ENCODE measurements at regions not wholly inside any gene's neighbourhood (a gene's known extent, or its start where the extent isn't known, plus 50 kb on each side); places are given as distances from the start of the nearest gene placed in this dataset.

DNA sequence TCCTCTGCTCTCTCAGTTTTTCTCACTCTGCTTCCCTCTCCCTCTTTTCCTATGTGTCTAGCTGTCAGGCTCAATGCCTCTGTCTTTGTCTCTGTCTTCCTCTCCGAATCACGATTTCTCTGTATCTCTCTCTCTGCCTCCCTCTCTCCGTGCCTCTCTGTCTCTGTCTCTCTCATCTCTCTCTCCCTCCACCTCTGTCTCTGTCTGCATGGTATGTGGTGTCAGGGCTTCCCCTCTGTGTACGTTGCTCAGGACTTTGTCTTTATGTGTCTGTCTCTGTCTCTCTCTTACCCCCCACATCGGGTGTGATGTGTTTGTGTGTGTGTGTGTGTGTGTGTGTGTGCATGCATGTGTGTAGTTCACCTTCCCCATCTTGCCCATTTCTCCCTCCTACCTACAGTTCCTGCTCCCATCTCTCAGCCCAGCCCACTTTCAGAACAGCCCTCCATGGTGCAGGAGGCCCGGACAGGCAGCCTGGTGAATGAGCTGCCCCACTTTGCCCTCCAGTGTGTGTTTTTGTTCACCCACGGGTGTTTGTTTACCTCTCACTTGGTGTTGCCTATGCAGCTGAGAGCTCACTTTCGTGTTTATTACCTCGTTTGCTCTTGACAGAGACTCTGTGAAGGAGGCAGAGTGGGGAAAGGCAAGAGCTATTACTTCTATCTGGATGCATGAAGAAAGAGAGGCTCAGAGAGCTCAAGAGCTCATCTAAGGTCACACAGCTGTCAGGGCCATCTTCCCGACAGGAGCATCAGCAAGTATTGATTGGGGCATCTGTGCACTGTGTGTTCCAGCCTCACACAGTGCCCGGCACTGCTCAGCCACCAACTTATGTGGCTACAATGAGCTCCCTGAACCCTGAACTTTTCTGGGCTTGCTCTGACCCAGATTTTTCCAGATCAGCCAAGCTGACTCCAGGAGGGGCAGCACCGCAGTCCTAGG lies 163.5 kb upstream of the ZMIZ1 start:
- DNase-seq (ENCODE audit: low read depth) = no peak

DNA sequence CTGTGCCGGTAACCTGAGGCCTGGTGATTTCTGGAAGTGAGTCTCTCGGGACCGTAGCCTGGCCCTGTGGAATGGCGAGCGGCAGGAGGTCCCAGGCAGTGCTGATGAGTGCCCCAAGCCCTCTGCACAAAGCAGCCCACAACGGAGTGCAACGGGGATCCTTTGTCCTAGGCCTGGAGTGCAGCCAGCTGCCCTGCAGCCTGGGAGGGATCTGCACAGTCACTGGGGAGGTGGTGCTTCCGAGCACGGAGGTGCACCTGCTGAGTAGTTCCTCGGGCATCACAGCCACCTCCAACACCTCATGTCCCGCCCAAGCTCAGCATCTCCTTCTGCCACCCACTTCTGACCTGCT lies 162.8 kb upstream of the ZMIZ1 start:
- no peak for DNase-seq (ENCODE audit: low read depth)

DNA sequence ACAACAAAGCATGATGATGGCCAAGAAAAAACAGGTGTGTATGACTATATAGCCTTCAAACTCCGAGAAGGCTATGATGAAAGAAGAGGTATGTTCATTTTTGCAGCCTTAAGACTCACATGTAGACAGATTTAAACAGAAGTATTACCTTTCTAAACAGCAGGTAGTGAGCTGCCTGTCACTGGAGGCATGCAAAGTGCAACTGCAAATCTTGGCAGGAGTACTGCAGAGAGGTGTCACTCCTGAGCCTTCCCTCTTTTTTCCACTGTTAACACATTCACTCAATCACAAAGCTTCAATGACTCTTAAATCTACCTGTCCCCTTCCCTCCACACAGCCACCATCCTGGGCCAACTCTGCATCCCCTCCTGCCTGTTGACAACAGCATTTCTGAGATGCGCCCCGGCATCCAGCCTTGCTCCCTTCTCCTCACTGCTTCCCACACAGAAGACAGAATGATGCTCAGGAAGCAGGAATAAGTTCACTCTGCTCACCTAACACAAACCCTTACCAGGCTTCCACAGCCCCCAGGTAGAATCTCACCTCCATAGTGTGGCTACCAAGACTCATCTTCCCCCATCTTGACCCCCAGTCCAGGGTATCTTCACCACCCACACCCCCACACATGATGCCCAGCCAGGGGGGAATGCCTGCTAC lies 161.9 kb upstream of the ZMIZ1 start:
- DNase-seq (ENCODE audit: low read depth) = no peak

DNA sequence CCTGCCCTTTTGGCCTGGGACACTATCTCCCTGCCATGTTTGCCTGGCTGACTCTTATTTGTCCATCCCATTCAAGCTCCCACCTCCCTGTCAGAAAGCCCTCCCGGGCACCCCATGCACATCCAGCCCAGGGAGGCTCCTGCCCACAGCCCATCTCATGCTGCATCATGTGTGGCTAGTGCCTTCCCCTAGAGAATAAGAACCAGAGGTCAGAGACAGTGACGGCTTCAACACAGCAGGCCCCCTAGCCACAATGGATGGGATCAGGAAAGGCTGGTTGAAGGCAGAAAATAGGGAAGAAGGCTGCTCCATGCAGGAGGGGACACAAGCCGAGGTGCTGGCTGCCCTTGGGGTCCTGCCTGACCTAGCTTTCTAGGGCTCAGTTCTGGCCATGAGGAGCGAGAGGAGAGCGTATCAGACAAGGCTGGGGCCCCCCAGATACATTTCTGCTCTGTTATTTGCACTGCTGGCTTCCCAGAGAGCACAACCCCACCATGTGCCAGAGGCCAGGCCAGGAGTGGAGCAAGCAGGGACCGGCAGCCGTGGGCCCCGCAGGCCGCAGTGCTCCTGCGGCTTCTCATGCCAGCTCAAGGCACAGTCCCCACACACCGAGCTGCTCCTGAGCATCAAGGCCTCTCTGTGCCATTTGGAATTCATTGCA lies 161.1 kb upstream of the ZMIZ1 start:
- DNase-seq (ENCODE audit: low read depth) = no peak

DNA sequence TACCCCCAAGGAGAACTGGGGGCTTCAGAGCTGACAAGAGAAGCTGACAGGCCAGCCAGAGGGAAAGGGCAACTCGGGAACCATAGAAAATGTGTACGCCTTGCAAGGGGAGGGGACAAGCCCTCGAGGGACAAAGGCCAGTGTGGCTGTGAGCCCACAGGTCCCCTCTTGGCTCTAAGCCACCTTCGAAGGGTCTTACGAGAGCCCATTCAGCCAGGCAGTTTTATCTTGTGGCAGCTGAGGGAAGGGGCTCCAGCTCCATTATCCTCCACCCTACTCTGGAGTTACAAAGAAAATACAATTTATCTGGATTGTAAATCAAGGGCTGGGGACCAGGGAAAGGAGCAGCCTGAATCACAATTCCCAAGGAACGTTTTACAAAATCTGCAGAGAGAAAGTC lies 159.5 kb upstream of the ZMIZ1 start:
- DNase-seq (ENCODE audit: low read depth) = no peak

DNA sequence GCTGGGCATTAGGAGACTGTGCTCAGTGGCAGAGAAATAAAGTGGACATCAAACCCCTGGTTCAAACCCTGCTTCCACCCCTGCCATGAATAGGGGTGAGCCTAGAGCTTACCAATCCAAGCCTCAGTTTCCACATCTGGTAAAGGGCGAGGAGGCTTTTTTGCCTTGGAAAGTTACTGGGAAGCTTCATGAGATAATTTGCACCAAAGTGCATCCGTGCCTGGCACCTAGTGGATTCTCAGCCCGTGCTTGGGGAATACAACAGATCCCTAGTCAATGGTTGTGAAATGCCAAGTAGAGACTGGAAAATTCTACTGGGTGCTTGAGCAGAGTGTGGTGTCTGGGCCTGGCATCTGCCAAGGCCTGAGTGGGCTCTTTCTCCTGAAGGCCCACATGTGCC lies 158.7 kb upstream of the ZMIZ1 start:
- DNase-seq (ENCODE audit: low read depth) = no peak

DNA sequence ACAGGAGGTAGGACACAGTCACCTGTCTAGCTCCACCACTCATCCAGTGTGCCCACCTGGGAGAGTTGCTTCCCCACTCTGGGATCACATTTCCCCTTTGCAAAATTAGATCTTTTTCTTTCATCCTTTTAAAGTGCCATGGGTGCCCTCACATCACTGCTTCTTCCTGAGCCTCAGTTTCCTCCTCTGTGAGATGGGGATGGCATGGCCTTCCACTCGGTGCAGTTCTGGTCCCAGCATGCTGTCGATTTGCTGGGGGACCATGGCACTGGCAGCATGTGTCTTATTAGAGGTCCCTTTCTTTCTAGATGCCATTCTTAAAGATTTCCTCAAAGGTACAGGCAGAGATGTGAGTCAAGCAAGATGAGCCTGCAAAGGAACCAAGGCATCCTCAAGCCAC lies 158.3 kb upstream of the ZMIZ1 start:
- DNase-seq (ENCODE audit: low read depth) = no peak

DNA sequence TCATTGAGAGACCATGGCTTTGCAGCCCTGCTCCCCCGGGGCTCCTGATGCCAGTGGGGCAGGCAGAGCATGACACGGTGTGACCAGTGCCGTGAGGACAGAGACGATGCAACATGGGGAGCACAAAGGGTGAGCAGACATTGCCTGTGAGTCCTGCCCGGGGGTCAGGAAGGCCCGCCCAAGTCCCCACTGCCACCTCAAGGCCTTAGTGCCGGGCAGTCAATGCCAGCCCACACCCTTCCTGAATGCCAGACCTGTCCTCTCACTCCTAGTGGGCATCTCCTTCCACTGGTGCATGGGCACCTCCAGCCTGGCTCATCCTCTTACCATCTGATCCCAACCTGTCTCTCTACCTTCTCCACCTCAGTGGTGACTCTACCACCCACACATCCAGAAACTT lies 157.9 kb upstream of the ZMIZ1 start:
- no peak for DNase-seq (ENCODE audit: low read depth)

DNA sequence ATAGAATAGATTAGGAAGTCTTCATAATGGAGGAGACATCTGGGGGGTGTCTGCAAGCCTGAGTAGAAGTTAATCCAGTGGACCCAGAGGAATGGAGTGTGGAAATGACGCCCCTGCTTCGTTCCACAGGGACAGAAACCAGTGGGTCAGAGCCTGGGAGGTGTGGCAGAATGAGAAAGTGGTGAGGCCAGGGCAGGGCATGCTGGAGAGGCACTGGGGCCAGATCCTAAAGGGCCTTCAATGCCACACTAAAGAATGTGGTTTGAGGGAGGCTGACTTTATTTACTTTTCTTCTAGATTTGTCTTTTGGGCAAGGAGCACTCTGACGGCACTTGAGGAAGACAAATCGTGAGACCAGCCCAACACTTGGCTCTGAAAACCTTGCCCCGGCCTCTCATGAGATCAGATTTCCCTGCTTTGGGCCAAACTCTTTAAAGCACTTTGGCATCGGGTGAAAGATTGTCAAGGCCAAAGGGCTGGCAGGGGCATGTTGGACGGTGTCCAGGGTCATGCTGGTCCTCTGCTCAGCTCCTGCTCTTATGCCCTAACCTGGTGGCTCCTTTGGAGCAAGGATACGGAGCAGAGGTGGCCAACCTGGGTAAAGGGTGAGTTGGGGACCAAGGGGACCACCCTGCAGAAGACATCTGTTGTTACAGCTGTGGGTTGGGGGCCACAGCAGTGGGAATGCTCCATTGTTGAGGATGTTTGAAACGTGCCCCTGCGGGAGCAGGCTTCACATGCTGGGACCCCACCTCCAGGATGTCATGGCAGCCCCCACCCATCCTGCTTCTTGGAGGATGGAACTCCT lies 157.0 kb upstream of the ZMIZ1 start:
- DNase-seq (ENCODE audit: low read depth) = no peak

DNA sequence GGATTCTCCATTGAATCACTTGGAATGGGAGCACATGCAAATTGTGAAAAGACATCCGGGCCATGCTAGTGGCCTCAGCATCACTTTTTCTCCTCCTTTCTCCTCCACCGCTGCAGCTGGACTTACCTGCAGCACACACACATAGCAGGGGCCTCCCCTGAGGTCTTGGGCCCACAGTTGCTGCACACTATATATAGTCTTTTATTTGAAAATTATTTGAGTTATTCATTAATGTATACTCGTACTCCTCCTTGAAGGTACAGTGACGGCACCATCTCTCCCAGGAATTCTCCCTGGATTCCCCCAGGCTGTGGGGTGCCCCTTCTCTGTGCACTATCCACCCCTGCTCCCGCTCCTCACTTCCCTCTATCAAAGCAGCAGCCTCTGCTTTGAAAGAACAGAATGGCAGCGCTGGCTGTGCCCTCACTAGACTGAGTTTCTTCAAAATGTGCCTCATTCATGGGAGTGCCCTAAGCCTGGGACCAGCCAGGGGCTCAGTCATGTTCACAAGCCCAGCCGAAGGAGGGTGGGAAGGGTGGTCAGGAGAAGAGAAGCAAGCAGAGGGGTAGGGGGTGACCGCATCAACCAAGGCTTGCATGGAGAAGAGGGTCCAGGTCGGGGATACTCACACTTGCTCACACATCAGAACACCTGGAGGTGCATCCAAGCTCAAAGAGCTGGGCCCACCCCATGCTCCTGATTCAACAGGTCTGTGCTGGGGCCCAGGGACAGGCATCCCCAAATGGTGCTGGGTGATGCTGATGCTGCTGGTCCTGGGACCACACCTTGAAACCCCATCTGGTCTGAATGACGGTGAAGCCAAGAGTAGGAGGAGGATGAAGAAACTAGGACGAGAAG lies 156.2 kb upstream of the ZMIZ1 start:
- DNase-seq (ENCODE audit: low read depth) = no peak

DNA sequence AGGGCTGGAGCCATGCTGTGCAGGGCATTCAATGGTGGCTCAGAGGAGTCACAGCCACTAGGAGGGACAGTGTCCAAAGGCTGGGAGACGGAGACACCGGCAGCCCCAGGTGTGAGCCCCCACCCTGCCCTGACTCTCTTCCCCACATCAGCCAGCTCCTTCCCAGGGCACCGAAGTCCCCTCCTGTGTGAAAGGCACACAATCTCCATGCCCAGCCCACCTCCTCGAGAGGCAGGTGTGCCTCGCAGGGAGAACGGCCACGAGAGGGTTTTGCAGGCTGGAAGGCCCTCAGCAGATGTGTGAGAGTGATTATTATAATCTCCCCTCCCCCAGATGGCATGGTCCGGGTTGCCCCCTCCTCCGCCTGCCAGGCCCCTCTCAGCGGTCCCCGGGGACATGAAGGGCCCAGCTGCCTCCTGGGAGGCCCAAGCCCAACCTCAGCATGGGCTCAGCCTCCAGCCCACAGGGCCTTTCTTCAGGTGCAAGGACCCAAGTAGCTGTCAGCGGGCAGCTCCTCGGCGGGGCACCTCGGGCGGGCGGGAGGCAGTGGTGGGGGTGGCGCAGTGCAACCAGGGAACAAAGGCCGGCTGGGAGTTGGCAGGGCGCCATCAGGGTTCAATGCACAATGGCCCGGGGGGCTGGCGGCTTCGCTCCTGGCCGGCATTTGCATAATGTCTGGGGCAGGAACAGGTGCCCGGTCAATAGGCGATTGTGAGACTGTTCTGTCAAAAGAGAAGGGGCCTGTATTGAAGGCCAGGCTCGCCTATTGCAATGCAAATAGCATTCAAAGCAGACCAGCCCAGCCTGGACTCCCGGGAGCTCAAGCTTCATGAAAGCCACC lies 155.3 kb upstream of the ZMIZ1 start:
- DNase-seq (ENCODE audit: low read depth) = no peak

DNA sequence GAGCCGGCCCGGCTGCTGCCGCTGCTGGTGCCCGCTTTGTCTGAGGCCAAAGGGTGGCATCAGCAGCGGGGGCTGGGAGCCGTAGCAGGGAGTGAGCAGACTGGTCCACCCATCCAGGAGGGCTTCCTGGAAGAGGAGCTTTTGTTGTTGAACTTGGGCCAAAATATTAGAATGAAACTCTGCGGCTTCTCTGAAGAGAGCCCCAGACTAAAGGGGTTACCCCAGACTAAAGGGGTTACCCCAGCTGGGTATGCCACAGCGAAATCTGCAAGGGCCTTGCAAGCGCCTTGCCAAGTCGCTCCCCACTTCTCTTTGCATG lies 154.7 kb upstream of the ZMIZ1 start:
- no peak for DNase-seq (ENCODE audit: low read depth)

DNA sequence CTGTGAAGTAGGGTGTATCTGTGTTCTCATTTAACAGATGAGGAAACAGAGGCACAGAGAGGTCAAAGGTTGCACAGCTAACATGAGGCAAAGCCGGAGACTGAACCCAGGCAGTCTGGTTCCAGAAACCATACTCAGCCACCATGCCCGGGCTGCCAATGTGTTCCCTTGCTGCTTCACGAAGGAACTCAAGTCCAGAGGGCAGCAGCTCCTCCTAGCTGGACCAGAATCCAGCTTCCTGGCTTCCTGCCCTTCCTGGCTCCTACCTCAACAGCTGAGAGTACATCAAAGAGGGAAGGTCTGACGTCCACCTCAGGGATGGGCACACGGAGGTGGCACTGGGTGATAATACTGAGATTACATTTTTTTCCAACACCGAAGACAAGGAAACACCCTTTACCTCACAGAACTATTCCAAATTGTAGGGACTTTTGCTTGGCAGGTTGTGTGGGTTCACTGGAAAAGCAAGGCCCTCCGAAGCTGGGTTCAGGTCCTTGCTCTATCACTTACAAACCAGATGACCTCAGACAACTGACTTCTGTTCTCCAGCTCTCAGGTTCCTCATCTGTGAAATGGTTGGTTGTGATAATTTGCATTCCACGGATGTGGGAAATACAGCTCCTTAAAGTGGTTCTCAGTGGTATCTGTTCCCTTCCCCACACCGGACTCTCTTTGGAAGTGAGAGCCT lies 154.1 kb upstream of the ZMIZ1 start:
- DNase-seq (ENCODE audit: low read depth) = no peak

DNA sequence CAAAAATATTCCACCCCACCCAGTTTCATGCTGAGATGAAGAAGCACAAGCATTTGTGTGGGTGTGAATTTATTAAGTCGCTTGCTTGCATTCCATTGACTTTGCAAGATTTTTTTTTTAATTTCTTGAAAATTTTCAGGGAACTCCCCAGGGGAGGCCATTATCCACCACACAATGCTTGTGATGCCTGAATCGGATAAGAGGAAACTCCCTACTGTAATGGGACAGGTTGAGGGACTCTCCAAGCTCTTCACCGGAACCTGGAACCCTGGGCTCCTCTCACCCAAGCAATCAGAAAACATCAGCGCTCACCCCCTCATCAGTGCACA lies 153.6 kb upstream of the ZMIZ1 start:
- no peak for DNase-seq (ENCODE audit: low read depth)

DNA sequence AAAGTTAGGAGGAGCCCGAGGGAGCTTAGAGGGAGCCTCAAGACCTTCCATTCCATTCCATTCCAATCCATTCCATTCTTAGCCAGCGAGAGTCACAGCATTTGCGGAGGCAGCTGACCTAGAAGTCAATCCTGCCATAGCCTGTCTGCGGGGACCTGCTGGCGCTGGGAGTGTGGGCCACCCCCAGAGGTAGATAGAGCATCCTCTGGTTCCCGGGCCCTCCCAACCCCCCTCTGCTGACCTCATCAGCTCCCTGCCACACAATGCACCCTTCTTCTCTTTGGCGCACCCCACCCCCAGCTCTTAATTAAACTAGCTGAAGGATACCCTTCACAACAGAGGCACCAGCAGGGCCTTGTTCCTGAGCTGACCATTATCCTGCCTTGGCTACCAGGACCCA lies 152.5 kb upstream of the ZMIZ1 start:
- no peak for DNase-seq (ENCODE audit: low read depth)

DNA sequence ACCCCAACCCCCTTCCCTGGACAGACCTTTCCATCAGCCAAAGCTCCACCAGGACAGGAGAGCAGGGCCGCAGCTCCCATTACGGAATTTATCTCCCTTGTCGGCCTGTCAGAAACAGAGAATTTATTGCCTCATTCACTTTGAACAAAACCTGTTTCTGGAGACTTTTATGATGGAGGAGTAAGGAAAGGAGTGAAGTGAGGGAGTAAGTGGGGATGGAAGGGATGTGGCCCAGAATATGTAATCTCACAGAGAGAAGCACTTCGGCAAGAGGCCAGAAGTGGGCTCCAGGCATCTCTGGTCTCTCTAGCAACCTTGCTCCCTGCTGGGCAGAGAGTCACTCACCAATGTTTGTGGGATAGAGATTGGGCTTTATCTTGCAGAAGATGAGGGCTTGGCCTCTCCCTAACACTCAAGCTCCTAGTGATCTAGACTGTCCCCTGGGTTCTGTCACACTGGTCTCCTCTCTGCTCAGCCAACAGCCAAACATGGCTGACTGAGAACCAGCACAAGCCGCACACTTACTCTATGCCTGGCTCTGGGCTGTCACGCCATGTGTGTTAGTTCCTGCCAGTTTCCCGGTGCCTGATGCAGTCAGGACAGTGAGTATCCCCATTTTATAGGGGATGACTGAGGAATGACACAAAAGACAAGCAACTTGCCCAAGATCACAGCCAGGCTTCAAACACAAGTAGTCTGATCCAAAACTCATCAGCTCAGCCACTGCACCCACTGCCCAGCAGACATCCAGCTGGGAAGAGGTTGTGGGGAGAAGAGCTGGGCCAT lies 149.4 kb upstream of the ZMIZ1 start:
- peak; percentile 18 for DNase-seq (ENCODE audit: low read depth)

DNA sequence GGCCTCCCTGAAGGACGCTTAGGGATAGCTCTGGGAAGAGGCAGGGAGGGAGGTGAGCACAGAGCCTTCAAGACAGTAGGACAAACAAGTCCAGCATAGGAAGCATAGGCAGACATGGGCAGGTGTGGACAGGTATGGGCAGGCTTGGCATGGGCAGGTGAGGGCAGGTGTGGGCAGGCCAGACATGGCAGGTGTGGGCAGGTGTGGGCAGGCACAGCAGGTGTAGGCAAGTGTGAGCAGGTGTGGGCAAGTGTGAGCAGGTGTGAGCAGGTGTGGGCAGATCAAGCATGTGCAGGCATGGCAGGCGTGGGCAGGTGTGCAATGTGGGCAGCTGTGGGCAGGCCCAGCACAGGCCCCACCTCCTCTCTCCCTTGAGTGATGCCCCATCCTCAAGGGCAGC lies 148.8 kb upstream of the ZMIZ1 start:
- DNase-seq (ENCODE audit: low read depth) = no peak

DNA sequence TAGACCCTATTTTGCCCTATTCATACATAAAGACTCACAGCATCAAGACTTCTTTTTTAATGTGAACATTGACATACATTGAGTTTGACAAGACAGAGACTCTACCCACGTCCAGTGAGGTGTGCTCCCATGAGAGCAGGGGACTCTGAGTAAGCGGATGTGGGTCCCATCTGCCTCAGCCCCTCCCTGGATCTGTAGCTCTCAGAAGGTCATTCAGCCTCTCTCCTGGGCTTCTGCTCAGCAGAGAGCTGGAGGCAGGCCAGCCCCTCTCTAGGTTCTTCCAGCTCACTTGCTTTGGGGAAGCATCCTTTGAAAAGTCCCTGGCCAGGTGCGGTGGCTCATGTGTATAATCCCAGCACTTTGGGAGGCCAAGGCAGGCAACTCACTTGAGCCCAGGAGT lies 146.9 kb upstream of the ZMIZ1 start:
- no peak for DNase-seq (ENCODE audit: low read depth)

DNA sequence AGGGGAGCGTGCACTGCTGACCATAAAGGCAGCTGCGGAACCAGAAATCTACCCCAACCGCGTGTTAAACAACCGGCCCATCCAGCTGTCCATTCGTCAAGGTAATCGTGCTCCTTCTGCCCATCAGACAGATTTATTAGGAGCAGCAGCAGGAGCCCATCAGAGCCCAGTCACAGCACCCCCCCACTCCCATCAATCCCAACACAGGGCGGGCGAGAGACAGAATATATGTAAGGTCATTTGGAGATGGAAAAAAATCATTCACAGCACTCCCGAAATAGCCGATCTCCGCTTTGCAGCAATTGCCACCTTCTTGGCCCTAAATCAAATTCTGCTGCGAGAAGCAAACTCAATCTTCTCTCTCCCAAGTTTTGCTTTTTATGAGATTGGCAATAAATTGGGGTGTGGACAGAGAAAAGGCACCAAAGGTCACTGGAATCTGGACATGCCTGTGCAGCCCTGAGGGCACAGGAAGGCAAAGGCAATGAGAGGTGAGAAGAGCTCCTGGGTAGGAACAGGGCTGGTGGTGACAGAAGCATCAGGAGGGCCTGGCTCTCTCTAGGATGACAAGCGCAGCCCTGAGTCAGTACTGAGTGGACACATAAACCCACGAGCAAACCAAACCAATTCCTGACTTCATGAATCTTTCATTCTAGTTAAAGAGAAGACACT lies 145.0 kb upstream of the ZMIZ1 start:
- no peak for DNase-seq (ENCODE audit: low read depth)
